ENCODE measurements at regions not wholly inside any gene's neighbourhood (a gene's known extent, or its start where the extent isn't known, plus 50 kb on each side); places are given as distances from the start of the nearest gene placed in this dataset.

GRCh38 chr1:229098903-229099578 is 171.9 kb upstream of the RAB4A start:
- no peak for DNase-seq

- DNase-seq = no peak
These were observed 169.7 kb upstream of the RAB4A start for GRCh38 chr1:229101011-229101871.

GRCh38 chr1:229102741-229103391 is 168.0 kb upstream of the RAB4A start:
- no peak for DNase-seq

GRCh38 chr1:229104654-229105053 is 166.3 kb upstream of the RAB4A start:
- DNase-seq = no peak

GRCh38 chr1:229105109-229105508 is 165.8 kb upstream of the RAB4A start:
- no peak for DNase-seq

- no peak for DNase-seq
These were observed 164.9 kb upstream of the RAB4A start for GRCh38 chr1:229105822-229106525.

GRCh38 chr1:229106526-229107125 is 164.3 kb upstream of the RAB4A start:
- DNase-seq = no peak

GRCh38 chr1:229107304-229107815 is 163.6 kb upstream of the RAB4A start:
- DNase-seq = no peak

GRCh38 chr1:229107972-229108371 is 162.9 kb upstream of the RAB4A start:
- no peak for DNase-seq

GRCh38 chr1:229108598-229109201 is 162.2 kb upstream of the RAB4A start:
- DNase-seq = no peak

GRCh38 chr1:229109320-229109761 is 161.6 kb upstream of the RAB4A start:
- DNase-seq = no peak

GRCh38 chr1:229110986-229111385 is 159.9 kb upstream of the RAB4A start:
- no peak for DNase-seq

GRCh38 chr1:229111703-229112319 is 159.1 kb upstream of the RAB4A start:
- DNase-seq = no peak

GRCh38 chr1:229112832-229113548 is 157.9 kb upstream of the RAB4A start:
- no peak for DNase-seq

- DNase-seq = no peak
These were observed 156.6 kb upstream of the RAB4A start for GRCh38 chr1:229114315-229114714.

GRCh38 chr1:229114850-229115365 is 156.0 kb upstream of the RAB4A start:
- DNase-seq = no peak

- no peak for DNase-seq
These were observed 154.8 kb upstream of the RAB4A start for GRCh38 chr1:229116114-229116513.

- DNase-seq = no peak
These were observed 153.1 kb upstream of the RAB4A start for GRCh38 chr1:229117664-229118300.

GRCh38 chr1:229118477-229119061 is 152.3 kb upstream of the RAB4A start:
- no peak for DNase-seq

GRCh38 chr1:229119161-229119560 is 151.8 kb upstream of the RAB4A start:
- DNase-seq = no peak
